T-helper 1 cell treated with Interleukin-12 subunit alpha and Interleukin-12 subunit beta and Interleukin-4 antibody, amounts not matched to agents 30 ng/mL and 1 ng/mL, for 36 hours (primary cell): ENCODE measurements at regions not wholly inside any gene's neighbourhood (a gene's known extent, or its start where the extent isn't known, plus 50 kb on each side); places are given as distances from the start of the nearest gene placed in this dataset.

Experiments used
- intact Hi-C: fragments of 100-400 bp; cut with micrococcal nuclease; formaldehyde crosslinking; loops from one replicate; pipeline ENCODE4 v1.15.1; 2024

- intact Hi-C loops, result no loop called here
These were observed 264.6 kb upstream of the COL8A1 start for GRCh38 chr3:99373846-99374210.

- intact Hi-C loops, result no loop called here
These were observed 265.1 kb upstream of the COL8A1 start for GRCh38 chr3:99373088-99373845.

DNA sequence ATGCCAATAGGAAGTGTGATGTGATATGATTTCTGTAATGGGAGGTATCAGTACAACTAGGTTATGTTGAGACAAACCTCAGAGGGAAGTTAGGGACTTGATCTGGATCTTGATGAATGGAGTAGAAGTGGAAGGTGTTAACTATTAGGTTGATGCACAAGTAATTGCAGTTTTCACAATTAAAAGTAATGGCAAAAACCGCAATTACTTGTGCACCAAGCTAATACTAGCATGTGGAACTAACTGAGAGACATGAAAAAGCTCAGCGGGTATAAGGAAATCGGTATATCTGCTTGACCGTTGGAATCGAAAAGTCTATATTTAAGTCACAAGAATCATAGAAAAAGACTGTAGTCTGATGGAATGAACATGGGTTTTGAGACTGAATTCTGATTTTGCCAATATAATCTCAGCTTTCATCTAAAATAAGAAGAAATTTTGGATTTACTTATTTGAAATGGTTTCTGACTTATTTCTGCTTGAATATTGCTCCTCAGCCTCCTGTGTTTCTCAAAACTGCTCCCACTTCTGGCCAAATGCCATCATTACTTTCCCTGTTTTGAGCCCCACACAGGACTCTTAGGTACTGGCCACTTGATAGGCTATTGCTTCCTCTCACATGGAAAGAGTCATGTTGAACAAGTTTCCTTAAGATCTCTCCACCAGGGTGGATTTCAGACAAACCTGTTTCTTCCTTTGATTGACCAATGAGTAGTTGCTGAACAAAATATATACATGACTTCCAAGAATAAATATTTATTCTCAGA is 271.5 kb upstream of the COL8A1 start:
- intact Hi-C loops, result no loop called here

DNA sequence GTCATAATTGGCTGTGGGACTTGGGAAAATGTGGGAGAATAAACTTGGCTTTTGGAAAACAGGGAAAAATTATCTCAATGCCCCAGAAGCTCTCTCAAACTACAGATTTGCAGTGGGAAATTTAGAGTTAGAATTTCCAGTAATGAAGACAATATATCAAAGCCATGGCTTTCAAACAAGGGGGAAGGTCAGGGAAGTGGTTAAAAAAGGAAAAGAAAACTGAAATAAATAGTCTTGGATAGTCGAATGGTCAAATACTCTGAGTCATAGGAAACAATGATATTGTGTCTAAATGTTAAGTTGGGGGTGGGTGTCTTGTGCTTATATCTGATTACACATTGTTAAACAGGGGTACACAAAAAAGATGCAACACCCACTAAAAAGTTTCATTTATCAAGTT is 272.4 kb upstream of the COL8A1 start:
- intact Hi-C loops, result no loop called here

DNA sequence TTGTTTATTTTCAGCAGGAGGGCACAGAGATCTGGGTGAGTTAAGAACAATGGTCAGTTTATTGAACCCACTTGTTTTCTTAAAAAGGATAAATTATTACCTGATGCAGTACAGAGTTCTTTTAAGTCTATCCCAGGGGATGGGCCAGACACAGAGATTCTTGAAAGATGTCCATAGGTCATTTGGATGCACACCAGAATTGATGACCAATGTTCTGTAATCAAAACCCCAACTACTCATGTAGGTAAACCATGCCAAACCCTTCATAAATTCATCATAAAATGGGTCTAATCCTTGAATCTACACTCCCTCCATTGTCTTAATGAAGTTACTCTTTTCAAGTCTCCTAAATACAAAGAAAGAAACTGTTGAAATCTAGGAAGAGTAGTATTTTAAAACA is 273.0 kb upstream of the COL8A1 start:
- intact Hi-C loops, result no loop called here

- intact Hi-C loops, result no loop called here
These were observed 281.3 kb upstream of the COL8A1 start for GRCh38 chr3:99357131-99357530.

DNA sequence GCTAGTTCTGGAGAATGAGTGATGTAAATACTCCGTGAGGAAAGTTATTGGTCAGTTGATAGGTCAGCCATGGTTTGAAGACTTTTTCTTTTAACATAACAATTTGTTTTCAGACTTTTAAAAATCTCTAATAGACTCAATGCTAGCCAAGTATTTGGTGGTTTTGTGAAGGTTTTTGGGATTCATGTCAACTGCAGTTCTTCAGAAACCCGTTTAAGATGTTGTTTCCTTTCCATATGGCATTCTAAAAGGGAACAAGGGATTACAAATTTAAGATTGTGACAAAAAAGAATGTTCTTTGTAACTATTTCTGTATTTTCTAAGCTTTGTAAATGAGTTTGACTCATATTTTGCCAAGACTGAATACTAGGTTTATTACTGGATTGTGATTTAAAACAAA is 281.7 kb upstream of the COL8A1 start:
- intact Hi-C loops, result no loop called here

DNA sequence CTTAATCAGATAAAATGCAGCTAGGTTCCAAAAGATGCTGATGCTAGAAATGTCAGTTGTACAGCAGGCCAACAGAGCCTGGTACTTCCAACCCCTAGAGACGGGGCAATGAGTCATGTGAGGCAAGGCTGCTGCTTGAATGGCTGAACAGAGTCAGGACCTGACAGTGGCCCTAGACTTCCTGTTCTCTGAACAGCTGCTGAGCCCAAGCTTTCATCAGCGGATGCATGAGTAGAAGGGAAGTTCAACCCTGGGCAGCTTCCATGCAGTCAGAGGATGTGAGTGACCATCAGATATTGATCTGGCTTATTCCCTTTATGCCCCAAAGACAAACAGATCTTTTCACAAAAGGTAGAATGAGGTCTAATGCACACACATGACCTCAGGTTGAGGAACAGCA is 282.9 kb upstream of the COL8A1 start:
- intact Hi-C loops, result no loop called here

DNA sequence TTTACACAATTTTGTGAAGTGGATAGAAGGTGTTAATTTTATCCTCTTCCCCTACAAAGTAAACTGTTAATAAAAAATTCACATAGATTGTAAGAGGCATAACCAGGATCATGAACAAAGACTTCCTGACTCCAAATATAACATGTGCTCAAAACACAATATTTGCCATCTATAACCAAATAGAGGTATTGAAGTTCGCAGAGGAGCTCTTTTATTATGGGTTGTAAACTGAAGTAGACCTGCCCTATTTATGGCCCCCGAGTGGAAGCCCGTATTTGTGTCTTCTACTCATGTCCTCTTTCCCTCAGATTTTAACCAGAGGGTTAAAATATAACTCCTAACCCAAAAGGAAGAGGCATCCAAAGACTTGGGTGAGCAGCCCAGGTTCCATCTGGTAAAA is 285.6 kb upstream of the COL8A1 start:
- intact Hi-C loops, result no loop called here

DNA sequence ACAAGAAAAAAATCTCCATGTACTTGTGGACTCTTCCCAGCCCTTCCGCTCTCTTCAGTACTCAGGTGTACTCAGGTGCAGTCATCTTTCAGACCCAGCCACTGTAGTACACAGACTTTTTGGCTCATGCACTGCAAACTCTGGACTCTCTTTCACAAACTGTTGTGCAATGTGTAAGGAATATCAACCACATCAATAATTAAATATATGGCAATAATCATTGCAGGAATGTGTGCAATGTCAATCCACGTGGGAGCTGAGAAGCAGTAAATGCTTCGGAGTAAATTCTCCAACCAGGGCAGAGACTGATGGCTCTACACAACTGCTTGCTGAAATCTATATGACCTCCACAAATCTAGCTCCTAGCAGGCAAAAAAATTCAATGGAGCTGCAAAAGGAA is 287.3 kb upstream of the COL8A1 start:
- intact Hi-C loops, result no loop called here

- intact Hi-C loops, result no loop called here
These were observed 289.9 kb upstream of the COL8A1 start for GRCh38 chr3:99348451-99348850.

DNA sequence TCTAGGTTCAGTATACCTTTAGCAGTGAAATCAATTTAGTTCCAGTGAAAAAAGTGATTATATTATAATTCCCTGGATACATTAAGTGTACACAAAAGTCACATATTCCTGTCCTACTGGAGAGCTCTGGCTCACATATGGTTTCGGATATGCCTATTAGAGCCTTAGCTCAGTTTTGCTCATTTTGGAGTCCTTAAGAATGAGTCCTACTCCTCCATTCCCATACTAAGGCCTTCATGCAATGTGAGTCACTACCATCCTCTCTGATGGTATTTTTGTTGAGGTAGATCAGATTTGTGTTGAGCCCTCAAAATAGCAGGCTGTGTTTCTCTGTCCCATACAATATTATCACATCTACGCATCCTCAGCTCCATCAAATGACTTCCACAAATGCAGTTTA is 294.2 kb upstream of the COL8A1 start:
- intact Hi-C loops, result no loop called here

DNA sequence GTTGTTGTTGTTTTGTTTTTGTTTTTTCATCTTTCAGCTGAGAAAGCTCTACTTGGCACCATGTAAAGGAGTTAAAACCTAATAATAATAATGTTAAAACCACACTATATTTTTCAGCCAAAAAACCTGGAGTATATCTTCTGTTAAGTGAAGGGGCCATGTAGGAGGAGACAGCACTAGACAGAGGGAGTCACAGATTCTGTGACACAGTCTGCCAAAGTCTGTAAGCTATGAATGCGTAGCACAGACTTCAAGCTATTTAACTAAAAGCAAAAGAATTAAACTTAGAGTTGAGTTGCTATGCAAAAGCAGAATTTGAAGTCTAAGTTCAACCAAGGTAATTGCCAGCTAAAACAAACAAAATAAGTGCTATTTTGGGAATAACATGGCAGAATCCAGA is 296.0 kb upstream of the COL8A1 start:
- intact Hi-C loops, result no loop called here

- intact Hi-C loops, result no loop called here
These were observed 299.2 kb upstream of the COL8A1 start for GRCh38 chr3:99339222-99339621.

DNA sequence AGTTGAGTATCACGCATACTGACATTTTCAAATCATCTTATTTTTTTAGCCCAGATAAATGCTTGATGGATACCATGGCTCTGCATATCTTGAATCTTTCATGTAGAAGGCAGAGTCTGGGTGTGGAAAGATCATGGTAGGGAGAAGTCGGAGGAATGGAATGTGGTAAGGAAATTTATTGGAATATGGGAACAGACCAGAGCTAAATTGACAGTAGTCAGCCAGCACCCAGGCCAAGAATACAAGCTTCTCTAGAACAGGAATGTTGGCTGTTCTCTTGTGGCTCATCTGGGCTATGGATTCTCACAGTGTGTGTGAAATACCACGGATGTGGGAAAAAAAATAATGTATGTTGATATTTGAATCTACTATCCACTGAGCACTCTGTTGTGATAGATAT is 305.7 kb upstream of the COL8A1 start:
- intact Hi-C loops, result no loop called here

GRCh38 chr3:99332276-99332675 is 306.1 kb upstream of the COL8A1 start:
- intact Hi-C loops, result no loop called here

GRCh38 chr3:99330924-99331532 is 307.4 kb upstream of the COL8A1 start:
- intact Hi-C loops, result no loop called here

DNA sequence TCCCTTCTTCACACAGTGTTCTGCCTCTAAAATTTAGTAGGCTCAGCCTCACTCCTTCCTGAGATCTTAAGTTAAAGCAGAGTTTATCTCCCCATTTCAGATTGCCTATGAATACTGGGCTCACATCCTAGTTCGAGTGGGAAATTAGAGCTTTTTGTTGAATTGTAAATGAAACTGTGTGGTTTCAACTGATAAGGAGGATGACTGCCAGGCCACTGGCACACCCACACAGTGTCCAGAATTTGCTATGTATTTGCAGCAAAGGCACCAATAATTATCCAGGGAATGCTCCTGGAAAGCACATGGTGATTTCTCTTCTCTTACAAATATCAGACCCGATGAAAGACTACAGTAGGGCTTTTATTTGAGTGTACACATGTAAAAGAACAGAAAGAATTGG is 308.1 kb upstream of the COL8A1 start:
- intact Hi-C loops, result no loop called here

GRCh38 chr3:99325402-99325801 is 313.0 kb upstream of the COL8A1 start:
- intact Hi-C loops, result no loop called here

GRCh38 chr3:99324636-99325203 is 313.7 kb upstream of the COL8A1 start:
- intact Hi-C loops, result no loop called here

- intact Hi-C loops, result no loop called here
These were observed 314.5 kb upstream of the COL8A1 start for GRCh38 chr3:99323940-99324339.

DNA sequence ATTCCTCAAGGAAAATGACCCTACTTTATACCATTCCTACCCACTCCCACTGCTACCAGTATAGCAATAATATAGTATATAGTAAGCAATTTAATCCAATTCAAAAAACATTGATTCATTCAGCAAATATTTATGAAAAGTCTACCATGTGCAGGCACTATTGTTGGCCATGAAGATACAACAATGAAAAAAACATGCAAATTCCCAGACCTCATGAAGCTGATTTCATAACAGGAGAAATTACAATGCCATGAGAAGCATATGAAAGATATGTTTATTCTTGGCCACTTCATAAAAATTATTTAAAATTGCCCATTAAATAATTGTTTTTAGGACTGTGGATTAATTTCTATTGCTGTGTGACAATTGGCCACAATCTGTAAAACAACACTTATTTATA is 315.8 kb upstream of the COL8A1 start:
- intact Hi-C loops, result no loop called here
